Caco-2 (cell line): ENCODE measurements at regions not wholly inside any gene's neighbourhood (a gene's known extent, or its start where the extent isn't known, plus 50 kb on each side); places are given as distances from the start of the nearest gene placed in this dataset.
A peak's percentile ranks its signal among the peaks of the same experiment; 100 is the strongest.

ENCODE experiments used
- BruUV-seq: library from RNA; stranded (reverse); fragments of 400-500 nt; replicated peaks from 2 replicates; lab custom pipeline; 2021; lab: Mats Ljungman, UMichigan
- CTCF ChIA-PET: fragments of 300-600 bp; sonication (Branson Sonifier 250); formaldehyde crosslinking; loops from one replicate; lab custom pipeline; 2022; ENCODE audit warnings: antibody characterized with exemption; lab: Charles Lee
- POLR2A ChIA-PET: fragments of 300-600 bp; sonication (Branson Sonifier 250); formaldehyde crosslinking; loops from one replicate; lab custom pipeline; 2022; ENCODE audit warnings: antibody characterized with exemption; lab: Charles Lee
- DNase-seq, 2 experiments: peaks; one replicate each; pipeline versions ENCODE4 v3.0.0 to v3.0.0-alpha.2; 2020 to 2022
- H3K27me3 ChIP-seq: replicated peaks from 2 replicates; pipeline ENCODE4 v1.6.0; 2011; ENCODE audit warnings: low read length; ENCODE audit not compliant: control insufficient read depth, insufficient read depth
- H3K36me3 ChIP-seq: 2 replicates; pipeline ENCODE4 v1.5.1; 2011; ENCODE audit warnings: low read length; ENCODE audit not compliant: control insufficient read depth, insufficient read depth
- H3K4me1 ChIP-seq: fragments of 250-450 bp; sonication (Bioruptor Pico); 2 replicates; pipeline ENCODE4 v1.5.1; 2020; ENCODE audit warnings: mild to moderate bottlenecking
- H3K4me3 ChIP-seq: 2 replicates; pipeline ENCODE4 v1.5.1; 2011; ENCODE audit warnings: low read depth, mild to moderate bottlenecking, control low read depth, low read length
- H3K9me3 ChIP-seq: fragments of 250-450 bp; sonication (Bioruptor Pico); 2 replicates; pipeline ENCODE4 v1.5.1; 2020; ENCODE audit warnings: mild to moderate bottlenecking, moderate library complexity
- H3K27ac Mint-ChIP-seq: one replicate; pipeline ENCODE4 v1.8.0; 2022; ENCODE audit warnings: mixed read lengths; ENCODE audit not compliant: unreplicated experiment
- H3K27me3 Mint-ChIP-seq: one replicate; pipeline ENCODE4 v1.8.0; 2022; ENCODE audit warnings: mixed read lengths; ENCODE audit not compliant: insufficient read depth, unreplicated experiment
- H3K36me3 Mint-ChIP-seq: one replicate; pipeline ENCODE4 v1.8.0; 2022; ENCODE audit warnings: mild to moderate bottlenecking, mixed read lengths; ENCODE audit not compliant: insufficient read depth, unreplicated experiment
- H3K4me1 Mint-ChIP-seq: one replicate; pipeline ENCODE4 v1.8.0; 2022; ENCODE audit warnings: low read depth, mixed read lengths; ENCODE audit not compliant: unreplicated experiment
- H3K4me3 Mint-ChIP-seq: one replicate; pipeline ENCODE4 v1.8.0; 2022; ENCODE audit warnings: mild to moderate bottlenecking, moderate library complexity, mixed read lengths; ENCODE audit not compliant: unreplicated experiment
- H3K9me3 Mint-ChIP-seq: one replicate; pipeline ENCODE4 v1.8.0; 2022; ENCODE audit warnings: mixed read lengths; ENCODE audit not compliant: unreplicated experiment
- CTCF ChIP-seq, 2 experiments: fragments of 200-600 bp in 1 of 2; IDR thresholded peaks; 1 replicate in 1 of 2; 2 replicates in 1 of 2; pipeline versions ENCODE4 v1.5.1 to v1.8.0; 2011 to 2022; ENCODE audit warnings: antibody characterized with exemption in 1 of 2, control low read depth in 1 of 2, inconsistent platforms in 1 of 2, low read depth in 1 of 2, low read length in 1 of 2, mild to moderate bottlenecking in 1 of 2, moderate library complexity in 1 of 2; ENCODE audit not compliant: insufficient read depth in 1 of 2, severe bottlenecking in 1 of 2, unreplicated experiment in 1 of 2
- intact Hi-C: fragments of 100-400 bp; cut with micrococcal nuclease; formaldehyde crosslinking; loops from one replicate; pipeline ENCODE4 v1.10.0; 2022; ENCODE audit not compliant: unreplicated experiment

DNA sequence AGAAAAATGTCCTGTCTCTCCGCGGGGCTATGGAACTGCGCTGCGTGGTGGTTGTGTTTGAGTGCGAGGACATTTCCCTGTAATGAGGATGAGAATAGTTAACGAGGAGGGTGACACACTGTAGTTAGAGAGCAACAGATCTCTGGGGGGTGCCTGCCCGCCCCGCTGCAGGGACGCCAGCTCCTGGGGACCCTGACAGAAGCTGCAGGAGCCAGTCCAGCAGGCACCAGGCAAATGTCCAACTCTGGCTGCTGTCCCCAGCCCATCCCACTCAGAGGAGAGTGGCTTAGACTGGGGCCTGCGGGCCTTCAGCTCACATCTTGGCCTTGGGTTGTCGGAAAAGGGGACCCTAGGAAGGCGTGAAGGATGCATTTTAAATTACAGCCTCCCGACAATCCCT, 92.9 kb upstream of the FOXP4 start:
- H3K4me3 Mint-ChIP-seq = no peak overlapping the region
- peaks cover 8% of the 10 kb centered on the region for H3K36me3 Mint-ChIP-seq
- no peak for TF ChIP-seq CTCF (IDR thresholded peaks at IDR 0.05; ENCODE audit: insufficient read depth in 1 of 2, low read depth in 1 of 2, low read length in 1 of 2, severe bottlenecking in 1 of 2, unreplicated experiment in 1 of 2)
- H3K27me3 Mint-ChIP-seq = no peaks in the 10 kb centered on the region
- H3K9me3 ChIP-seq = no peaks in the 10 kb centered on the region
- H3K36me3 ChIP-seq = no peaks in the 10 kb centered on the region
- intact Hi-C loops = no loop called here
- H3K27me3 ChIP-seq = no peaks in the 10 kb centered on the region
- no peak for DNase-seq
- no peak overlapping the region for H3K27ac Mint-ChIP-seq
- peaks cover 43% of the 10 kb centered on the region for H3K4me1 ChIP-seq
- ChIA-PET POLR2A (no interaction called here), CTCF (interaction anchor here (1.5 kb wide), 1 partner anchor 85 kb away, joined by 3 read pairs; no protein-coding TSS in a partner anchor)
- H3K4me1 Mint-ChIP-seq = peaks cover 22% of the 10 kb centered on the region
- no TSS peak for BruUV-seq
- no peak overlapping the region for H3K4me3 ChIP-seq
- no peaks in the 10 kb centered on the region for H3K9me3 Mint-ChIP-seq

DNA sequence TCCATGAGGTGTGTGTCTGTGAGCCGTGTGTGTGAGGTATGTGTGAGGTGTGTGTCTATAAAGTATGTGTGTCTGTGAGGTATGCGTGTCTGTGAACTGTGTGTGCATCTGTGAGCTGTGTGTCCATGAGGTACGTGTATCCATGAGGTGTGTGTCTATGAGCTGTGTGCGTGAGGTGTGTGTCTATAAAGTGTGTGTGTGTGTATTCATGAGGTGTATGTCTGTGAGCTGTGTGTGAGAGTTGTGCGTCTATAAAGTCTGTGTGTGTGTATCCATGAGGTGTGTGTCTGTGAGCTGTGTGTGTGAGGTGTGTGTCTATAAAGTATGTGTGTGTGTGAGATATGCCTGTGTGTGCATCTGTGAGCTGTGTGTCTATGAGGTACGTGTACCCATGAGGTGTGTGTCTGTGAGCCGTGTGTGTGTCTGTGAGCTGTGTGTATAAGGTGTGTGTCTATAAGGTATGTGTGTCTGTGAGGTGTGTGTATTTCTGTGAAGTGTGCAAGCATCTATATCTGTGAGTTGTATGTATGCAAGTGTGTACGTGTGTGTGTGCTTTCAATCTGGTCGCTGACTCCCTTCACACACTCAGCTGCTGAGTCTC, 91.9 kb upstream of the FOXP4 start:
- no peak overlapping the region for H3K27ac Mint-ChIP-seq
- Histone ChIP-seq H3K36me3 (no peaks in the 10 kb centered on the region), H3K4me1 (peaks cover 53% of the 10 kb centered on the region), H3K9me3 (no peaks in the 10 kb centered on the region), H3K4me3 (no peak overlapping the region), H3K27me3 (no peaks in the 10 kb centered on the region)
- H3K27me3 Mint-ChIP-seq = no peaks in the 10 kb centered on the region
- peaks cover 27% of the 10 kb centered on the region for H3K4me1 Mint-ChIP-seq
- ChIA-PET POLR2A (no interaction called here), CTCF (no interaction called here)
- H3K9me3 Mint-ChIP-seq = no peaks in the 10 kb centered on the region
- DNase-seq = no peak
- peaks cover 8% of the 10 kb centered on the region for H3K36me3 Mint-ChIP-seq
- BruUV-seq = no TSS peak
- intact Hi-C loops = no loop called here
- H3K4me3 Mint-ChIP-seq = no peak overlapping the region
- no peak for TF ChIP-seq CTCF (IDR thresholded peaks at IDR 0.05; ENCODE audit: insufficient read depth in 1 of 2, low read depth in 1 of 2, low read length in 1 of 2, severe bottlenecking in 1 of 2, unreplicated experiment in 1 of 2)

DNA sequence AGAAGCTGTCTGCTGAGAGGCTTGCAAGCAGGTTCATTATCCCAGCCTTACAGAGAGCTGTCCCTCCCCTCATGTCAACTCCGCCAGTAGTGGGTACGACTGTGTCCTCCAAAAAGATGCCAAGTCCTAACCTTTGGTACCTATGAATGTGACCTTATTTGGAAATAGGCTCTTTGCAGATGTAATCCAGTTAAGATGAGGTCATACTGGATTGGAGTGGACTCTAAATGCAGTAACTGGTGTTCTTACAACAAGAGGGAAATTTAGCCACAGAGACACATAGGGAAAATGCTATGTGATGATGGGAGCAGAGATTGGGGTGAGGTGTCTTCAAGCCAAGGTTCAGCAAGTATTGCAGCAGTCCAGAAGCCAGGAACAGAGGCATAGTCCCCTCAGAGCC, 90.8 kb upstream of the FOXP4 start:
- H3K36me3 ChIP-seq = no peaks in the 10 kb centered on the region
- no peaks in the 10 kb centered on the region for H3K9me3 ChIP-seq
- Mint-ChIP-seq H3K4me3 (no peak overlapping the region), H3K27ac (peak overlapping the region; percentile 96), H3K9me3 (no peaks in the 10 kb centered on the region), H3K36me3 (peaks cover 8% of the 10 kb centered on the region), H3K27me3 (no peaks in the 10 kb centered on the region), H3K4me1 (peaks cover 35% of the 10 kb centered on the region)
- POLR2A ChIA-PET = interaction anchor here (1.1 kb wide), 1 partner anchor 64 kb away, joined by 3 read pairs; no protein-coding TSS in a partner anchor
- DNase-seq = no peak
- H3K27me3 ChIP-seq = no peaks in the 10 kb centered on the region
- TF ChIP-seq CTCF (IDR thresholded peaks at IDR 0.05; ENCODE audit: insufficient read depth in 1 of 2, low read depth in 1 of 2, low read length in 1 of 2, severe bottlenecking in 1 of 2, unreplicated experiment in 1 of 2) = no peak
- H3K4me1 ChIP-seq = peaks cover 59% of the 10 kb centered on the region
- BruUV-seq = no TSS peak
- no peak overlapping the region for H3K4me3 ChIP-seq
- intact Hi-C loops = no loop called here
- CTCF ChIA-PET = interaction anchor here (0.6 kb wide), 2 partner anchors 29 to 31 kb away, joined by 3 read pairs; no protein-coding TSS in a partner anchor
